H7 (cell line): ENCODE measurements at regions not wholly inside any gene's neighbourhood (a gene's known extent, or its start where the extent isn't known, plus 50 kb on each side); places are given as distances from the start of the nearest gene placed in this dataset.
"Not testable (repeated sequence)": the region's sequence is repeated elsewhere in the genome, so short reads cannot be mapped to it uniquely, and the experiment has no call there.

Experiments
- DNase-seq: peaks from one replicate; pipeline ENCODE4 v3.0.0; 2012
- H3K27me3 ChIP-seq: 2 replicates; pipeline ENCODE4 v1.6.0; 2011; ENCODE audit warnings: mild to moderate bottlenecking, low read length; ENCODE audit not compliant: control insufficient read depth, insufficient read depth
- H3K36me3 ChIP-seq: replicated peaks from 2 replicates; pipeline ENCODE4 v1.5.1; 2011; ENCODE audit warnings: low read length; ENCODE audit not compliant: control insufficient read depth, insufficient read depth
- H3K4me3 ChIP-seq: 2 replicates; pipeline ENCODE4 v1.5.1; 2011; ENCODE audit warnings: low read depth, mild to moderate bottlenecking, control low read depth, low read length, moderate library complexity; ENCODE audit not compliant: insufficient read depth

DNA sequence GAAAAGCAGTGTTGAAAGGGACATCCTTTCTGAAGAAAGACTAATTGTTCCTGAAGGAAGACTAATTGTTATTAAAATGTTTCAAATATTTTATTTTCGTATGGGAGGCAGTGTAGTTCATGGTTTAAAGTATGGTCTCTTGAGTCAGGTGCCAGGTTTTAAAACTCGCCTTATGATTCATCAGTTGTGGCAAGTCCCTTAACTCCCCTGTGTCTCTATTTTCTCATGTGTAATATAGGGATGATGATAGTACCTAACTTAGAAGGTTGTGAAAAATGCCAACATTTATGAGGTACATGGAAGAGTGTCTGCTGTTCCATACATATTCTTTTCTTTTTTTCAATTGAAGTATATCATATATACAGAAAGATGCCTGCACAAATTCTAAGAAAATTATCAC is 414.2 kb upstream of the DIPK2B start:
- Histone ChIP-seq H3K36me3 (no peaks in the 10 kb centered on the region), H3K27me3 (no peaks in the 10 kb centered on the region), H3K4me3 (no peak overlapping the region)
- no peak for DNase-seq

DNA sequence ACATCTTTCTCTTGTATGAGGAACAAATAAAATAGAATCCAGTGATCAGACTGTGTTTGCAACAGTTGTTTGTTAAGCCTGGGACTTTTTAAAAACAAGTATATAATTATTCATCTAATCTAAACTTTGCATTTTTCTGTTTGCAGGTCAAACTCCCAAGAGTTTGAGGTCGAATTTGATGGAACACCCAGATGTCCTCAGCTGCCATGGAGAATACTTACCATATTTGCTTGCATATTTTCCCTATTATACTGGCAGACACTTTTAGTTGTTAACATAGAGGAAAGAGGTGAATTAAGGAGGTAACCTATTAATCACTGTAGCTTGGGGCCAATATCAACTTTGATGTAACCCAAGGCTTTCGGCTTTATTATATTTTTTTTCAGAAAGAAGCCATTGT is 401.5 kb upstream of the DIPK2B start:
- no peak for DNase-seq
- Histone ChIP-seq H3K27me3 (no peaks in the 10 kb centered on the region), H3K4me3 (no peak overlapping the region), H3K36me3 (no peaks in the 10 kb centered on the region)

GRCh38 chrX:45601052-45601451 is 400.4 kb upstream of the DIPK2B start:
- H3K4me3 ChIP-seq = no peak overlapping the region
- H3K27me3 ChIP-seq = no peaks in the 10 kb centered on the region
- no peaks in the 10 kb centered on the region for H3K36me3 ChIP-seq
- peak; percentile 6 for DNase-seq

DNA sequence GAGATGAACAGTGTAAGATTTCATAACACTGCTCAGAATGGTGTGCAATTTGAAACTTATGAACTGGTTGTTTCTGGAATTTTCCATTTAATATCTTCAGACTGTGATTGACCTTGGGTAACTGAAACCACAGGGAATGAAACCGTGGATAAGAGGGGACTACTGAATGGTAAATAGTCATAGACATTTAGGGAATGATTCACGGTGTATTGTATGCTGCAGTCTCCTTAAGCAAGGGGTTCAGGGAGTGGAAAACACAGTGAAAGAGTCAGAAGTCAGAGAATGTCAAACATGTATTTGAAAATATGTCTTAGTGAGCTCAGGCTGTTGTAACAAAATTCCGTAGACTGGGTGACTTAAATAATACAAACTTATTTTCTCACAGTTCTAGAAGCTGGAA is 398.2 kb upstream of the DIPK2B start:
- DNase-seq = no peak
- Histone ChIP-seq H3K27me3 (no peaks in the 10 kb centered on the region), H3K4me3 (no peak overlapping the region), H3K36me3 (no peaks in the 10 kb centered on the region)

DNA sequence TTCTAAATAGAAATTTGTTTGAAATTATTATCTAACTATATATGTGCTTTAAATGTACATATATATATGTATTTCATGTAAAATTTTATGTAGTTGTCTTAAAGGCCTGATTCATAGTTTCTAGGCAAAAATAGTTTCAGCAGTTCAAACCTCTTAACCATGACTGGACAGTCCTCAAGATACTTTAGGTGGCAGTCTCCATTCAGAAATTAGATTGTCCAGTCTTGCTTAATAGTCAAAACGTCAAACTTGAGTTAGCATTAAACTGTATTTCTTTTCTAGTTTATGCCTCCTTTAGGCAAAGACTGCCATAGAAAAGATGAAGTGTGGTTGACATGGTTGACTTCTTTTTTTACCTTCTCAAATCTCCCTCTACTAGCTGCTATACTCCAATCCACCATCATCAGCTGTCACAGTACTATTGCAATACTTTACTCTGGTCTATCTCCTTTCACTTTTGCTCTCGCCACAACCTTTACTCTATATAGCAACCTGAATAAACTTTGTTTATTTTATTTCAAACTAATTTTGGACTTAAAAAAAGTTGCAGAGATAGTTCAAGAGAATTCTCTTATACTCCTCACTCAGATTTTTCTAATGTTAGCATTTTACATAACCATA is 395.6 kb upstream of the DIPK2B start:
- Histone ChIP-seq H3K36me3 (no peaks in the 10 kb centered on the region), H3K27me3 (no peaks in the 10 kb centered on the region), H3K4me3 (no peak overlapping the region)
- no peak for DNase-seq

DNA sequence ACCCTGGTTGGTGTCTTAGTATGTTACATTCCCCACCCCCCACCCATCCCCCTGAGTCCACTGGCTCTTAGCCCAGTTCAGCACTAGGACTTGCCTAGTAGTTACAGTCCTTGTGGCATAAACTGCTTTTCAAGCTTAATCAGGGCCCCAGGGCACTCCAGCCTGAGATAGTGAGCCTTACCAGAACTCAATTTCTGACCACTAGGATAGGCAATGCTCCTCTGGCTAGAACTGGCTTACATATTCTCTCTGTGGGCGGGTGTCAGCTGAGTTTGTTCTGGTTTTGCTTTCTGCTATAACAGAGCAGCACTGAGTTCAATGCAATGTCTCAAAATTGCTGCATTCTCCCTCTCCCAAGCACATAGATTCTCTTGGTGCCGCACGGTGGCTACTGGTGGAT is 391.4 kb upstream of the DIPK2B start:
- Histone ChIP-seq H3K36me3 (no peaks in the 10 kb centered on the region), H3K27me3 (no peaks in the 10 kb centered on the region)
- no peak for DNase-seq

GRCh38 chrX:45591650-45592049 is 391.0 kb upstream of the DIPK2B start:
- no peaks in the 10 kb centered on the region for H3K27me3 ChIP-seq
- H3K36me3 ChIP-seq = no peaks in the 10 kb centered on the region
- H3K4me3 ChIP-seq = no peak overlapping the region
- DNase-seq = no peak

More for the DNA sequence above, 391.4 kb upstream of the DIPK2B start:
- H3K4me3 ChIP-seq = no peak overlapping the region

- no peak overlapping the region for H3K4me3 ChIP-seq
Measured at GRCh38 chrX:45584717-45585116, 384.0 kb upstream of the DIPK2B start.

GRCh38 chrX:45577361-45577760 is 376.7 kb upstream of the DIPK2B start:
- Histone ChIP-seq H3K27me3 (no peaks in the 10 kb centered on the region), H3K36me3 (no peaks in the 10 kb centered on the region), H3K4me3 (no peak overlapping the region)
- DNase-seq = no peak

More at GRCh38 chrX:45584717-45585116, 384.0 kb upstream of the DIPK2B start:
- Histone ChIP-seq H3K36me3 (no peaks in the 10 kb centered on the region), H3K27me3 (no peaks in the 10 kb centered on the region)
- DNase-seq = no peak

DNA sequence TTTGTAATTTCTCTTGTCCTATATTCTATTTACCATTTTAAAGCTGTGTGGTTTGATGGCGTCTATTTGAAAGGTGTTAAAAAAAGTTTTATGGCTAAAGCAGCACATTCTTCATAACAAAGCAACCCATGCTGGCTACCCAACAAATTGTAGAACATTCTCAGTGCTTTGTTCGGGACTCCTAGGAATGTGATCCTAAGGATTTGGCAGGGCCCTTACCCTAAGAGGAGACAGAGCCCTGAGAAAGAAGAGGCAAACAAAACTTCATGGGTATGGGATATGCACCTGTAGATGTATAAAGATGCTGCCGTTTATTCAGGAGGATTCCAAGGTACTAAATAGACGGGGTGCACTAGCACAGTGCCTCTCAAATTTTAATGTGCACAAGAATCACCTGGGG is 370.8 kb upstream of the DIPK2B start:
- no peaks in the 10 kb centered on the region for H3K27me3 ChIP-seq
- peak; percentile 7 for DNase-seq
- H3K36me3 ChIP-seq = no peaks in the 10 kb centered on the region
- no peak overlapping the region for H3K4me3 ChIP-seq

DNA sequence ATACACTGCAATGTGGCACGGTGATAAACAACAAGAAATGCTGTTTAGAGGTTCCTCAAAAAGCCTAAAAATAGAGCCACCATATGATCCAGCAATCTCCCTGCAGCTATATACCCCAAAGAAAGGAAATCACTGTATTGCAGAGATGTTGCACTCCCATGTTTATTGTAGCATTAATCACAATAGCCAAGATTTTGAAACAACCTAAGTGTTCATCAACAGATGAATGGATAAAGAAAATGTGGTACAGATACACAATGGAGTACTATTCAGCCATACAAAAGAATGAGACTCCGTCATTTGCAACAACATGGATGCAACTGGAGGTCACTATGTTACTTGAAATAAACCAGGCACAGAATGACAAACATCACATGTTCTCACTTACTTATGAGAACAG is 365.8 kb upstream of the DIPK2B start:
- no peaks in the 10 kb centered on the region for H3K36me3 ChIP-seq
- no peaks in the 10 kb centered on the region for H3K27me3 ChIP-seq
- no peak for DNase-seq
- H3K4me3 ChIP-seq = no peak overlapping the region

GRCh38 chrX:45557387-45557786 is 356.7 kb upstream of the DIPK2B start:
- DNase-seq = no peak
- Histone ChIP-seq H3K27me3 (no peaks in the 10 kb centered on the region), H3K4me3 (no peak overlapping the region), H3K36me3 (no peaks in the 10 kb centered on the region)

GRCh38 chrX:45554736-45555135 is 354.1 kb upstream of the DIPK2B start:
- H3K27me3 ChIP-seq = no peaks in the 10 kb centered on the region
- H3K36me3 ChIP-seq = no peaks in the 10 kb centered on the region
- H3K4me3 ChIP-seq = no peak overlapping the region
- no peak for DNase-seq

- Histone ChIP-seq H3K4me3 (no peak overlapping the region), H3K27me3 (no peaks in the 10 kb centered on the region), H3K36me3 (no peaks in the 10 kb centered on the region)
- no peak for DNase-seq
Measured at GRCh38 chrX:45553417-45553816, 352.7 kb upstream of the DIPK2B start.

DNA sequence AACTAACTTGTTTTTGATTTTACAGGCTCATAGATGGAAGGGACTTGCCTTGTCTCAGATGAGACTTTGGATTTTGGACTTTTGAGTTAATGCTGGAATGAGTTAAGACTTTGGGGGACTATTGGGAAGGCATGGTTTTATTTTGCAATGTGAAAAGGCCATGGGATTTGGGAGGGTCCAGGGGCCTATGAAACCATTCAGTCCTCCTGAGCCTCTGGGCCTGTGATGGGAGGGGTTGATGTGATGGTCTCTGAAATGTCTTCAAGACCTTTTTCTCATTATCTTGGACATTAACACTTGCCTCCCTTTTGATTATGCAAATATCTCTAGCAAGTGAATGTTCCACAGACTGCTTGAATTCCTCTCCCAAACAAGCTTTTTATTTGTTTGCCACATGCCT is 346.0 kb upstream of the DIPK2B start:
- DNase-seq, H3K27me3 ChIP-seq, H3K36me3 ChIP-seq, H3K4me3 ChIP-seq: not testable (repeated sequence)

DNA sequence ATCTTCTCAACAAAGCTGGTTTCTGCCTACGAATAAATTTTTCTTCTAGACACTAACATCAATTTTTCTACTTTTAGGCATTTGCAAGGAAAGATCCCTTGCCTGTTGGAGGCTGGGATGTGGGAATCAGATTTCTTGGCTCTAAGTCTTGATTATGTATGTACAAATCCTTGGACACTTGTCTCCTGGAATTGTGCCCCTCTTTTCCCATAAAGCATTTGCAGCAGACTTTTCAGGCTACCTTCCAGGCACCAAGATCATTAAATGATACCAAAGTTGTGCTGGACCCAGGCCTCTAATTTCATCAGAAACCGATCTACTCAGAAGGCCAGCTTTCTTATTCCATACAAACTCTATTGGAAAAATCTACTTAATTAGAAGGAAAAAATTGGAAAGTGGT is 339.5 kb upstream of the DIPK2B start:
- no peak for DNase-seq
- no peaks in the 10 kb centered on the region for H3K27me3 ChIP-seq
- no peak overlapping the region for H3K4me3 ChIP-seq
- H3K36me3 ChIP-seq = no peaks in the 10 kb centered on the region
